Right ventricle myocardium superior (tissue), 1 donor: ENCODE measurements at regions not wholly inside any gene's neighbourhood (a gene's known extent, or its start where the extent isn't known, plus 50 kb on each side); places are given as distances from the start of the nearest gene placed in this dataset.
"Not testable (repeated sequence)": the region's sequence is repeated elsewhere in the genome, so short reads cannot be mapped to it uniquely, and the experiment has no call there.

Experiments used
- ATAC-seq: fragments of 200-7000 bp; cut with Tn5 transposase; one replicate; pipeline ENCODE4 v1.9.1; 2020; ENCODE audit warnings: mild to moderate bottlenecking; ENCODE audit not compliant: poor library complexity
- DNase-seq: peaks from one replicate; pipeline ENCODE4 v3.0.0-alpha.2; 2020
- intact Hi-C: fragments of 100-400 bp; cut with DNase I; formaldehyde crosslinking; loops from one replicate; pipeline ENCODE4 v1.11.2; 2022
- donor health status: DM: no; HTN: yes; CAD: no; lungs with severe emphysema.

DNA sequence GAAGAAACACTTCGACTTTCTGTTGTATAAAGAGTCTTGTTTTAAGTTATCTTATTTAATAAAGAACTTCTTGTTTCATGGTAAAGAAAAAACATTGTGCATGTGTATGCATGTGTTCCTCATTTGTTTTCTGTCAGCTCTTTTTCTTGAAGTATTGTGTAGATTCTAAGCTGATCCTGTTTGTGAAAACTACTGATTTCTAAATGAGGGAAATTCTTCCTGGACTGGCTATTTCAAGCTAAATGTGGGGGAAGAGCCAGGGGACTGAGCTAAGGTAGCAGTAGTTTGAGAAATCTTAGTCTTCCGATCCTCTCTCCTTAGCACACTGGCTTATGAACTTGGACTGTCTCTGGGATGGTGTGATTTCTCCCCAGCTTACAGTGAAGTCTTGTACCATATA, 56.4 kb upstream of the RBMS1 start:
- no peak for ATAC-seq
- DNase-seq, result no peak
- intact Hi-C loops, result no loop called here

DNA sequence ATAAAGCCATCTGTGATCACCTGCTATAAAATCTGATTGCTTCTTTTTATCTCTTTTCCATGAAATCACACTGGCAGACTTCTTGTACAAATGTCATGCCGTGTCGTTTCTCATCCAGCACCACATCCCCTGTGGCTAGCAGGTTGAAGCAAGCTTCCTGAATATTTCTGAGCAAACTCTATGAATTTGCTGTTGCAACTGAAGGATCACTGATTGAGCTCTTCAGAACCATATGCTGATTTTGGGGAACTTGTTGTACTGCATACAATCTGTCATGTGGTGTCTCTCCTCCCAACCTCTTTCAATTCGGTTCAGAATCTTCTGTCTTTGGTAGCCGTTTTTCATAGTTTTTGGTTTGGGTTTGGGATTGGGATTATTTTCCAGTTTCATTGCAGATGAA, 57.7 kb upstream of the RBMS1 start:
- intact Hi-C loops, result no loop called here
- ATAC-seq, result peak; percentile 60
- DNase-seq, result no peak

GRCh38 chr2:160555420-160556071, 61.9 kb upstream of the RBMS1 start:
- ATAC-seq, result no peak
- DNase-seq, result no peak
- intact Hi-C loops, result no loop called here

GRCh38 chr2:160557903-160558302, 64.3 kb upstream of the RBMS1 start:
- intact Hi-C loops, result no loop called here
- no peak for DNase-seq
- no peak for ATAC-seq

DNA sequence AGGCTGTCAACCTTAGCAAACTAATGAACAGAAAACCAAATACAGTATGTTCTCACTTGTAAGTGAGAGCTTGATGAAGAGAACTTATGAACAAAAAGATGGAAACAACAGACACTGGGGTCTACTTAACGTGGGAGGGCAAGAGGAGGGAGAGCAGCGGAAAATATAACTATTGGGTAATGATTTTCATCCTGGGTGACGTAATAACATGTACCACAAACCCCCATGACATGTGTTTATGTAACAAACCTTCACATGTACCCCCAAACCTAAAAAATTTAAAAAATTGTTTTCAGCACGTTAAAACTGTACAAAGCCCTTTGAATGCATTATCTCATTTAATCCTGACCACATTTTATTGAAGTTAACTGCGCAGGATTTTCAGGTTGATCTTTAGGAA, 64.9 kb upstream of the RBMS1 start:
- intact Hi-C loops, result no loop called here
- DNase-seq (no peak), ATAC-seq (no peak)

DNA sequence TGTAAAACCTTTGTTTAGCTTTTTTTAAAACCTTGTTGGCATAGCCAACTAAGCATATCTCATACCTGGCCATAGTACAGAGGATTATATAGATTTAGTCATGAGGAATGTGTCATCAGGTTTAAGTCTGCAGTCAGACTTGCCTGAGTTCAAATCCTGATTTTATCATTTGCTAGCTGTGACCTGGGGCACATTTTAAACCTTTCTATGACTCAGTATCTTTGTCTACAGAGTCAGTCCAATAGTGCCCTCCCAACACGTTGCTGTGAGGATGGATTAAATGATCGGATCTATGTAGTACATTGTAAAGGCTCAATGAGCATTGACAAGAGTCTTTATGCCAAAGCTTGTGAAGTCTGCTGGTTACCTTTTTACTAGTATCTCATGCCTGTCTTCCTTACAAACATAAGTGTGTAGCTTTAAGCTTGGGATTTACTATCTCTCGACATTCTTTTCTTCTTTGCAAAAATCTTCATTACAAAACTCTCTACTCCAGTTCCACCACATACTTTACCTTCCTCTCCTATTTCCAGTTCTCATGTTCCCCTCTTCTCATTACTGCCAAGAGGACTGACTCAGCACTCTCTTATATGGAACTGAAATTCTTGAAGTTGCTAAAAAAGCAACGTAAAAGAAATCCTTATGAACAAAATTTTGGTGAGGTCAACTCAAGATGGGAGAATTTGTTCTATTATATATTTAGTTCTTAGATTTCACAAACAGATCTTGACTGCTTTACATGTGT, 68.1 kb upstream of the RBMS1 start:
- peak; percentile 51 for ATAC-seq
- intact Hi-C loops, result no loop called here
- DNase-seq, result no peak

GRCh38 chr2:160562730-160563129, 69.1 kb upstream of the RBMS1 start:
- DNase-seq (no peak), ATAC-seq (no peak)
- intact Hi-C loops, result no loop called here

GRCh38 chr2:160564591-160564990, 71.0 kb upstream of the RBMS1 start:
- intact Hi-C loops, result no loop called here
- DNase-seq (no peak), ATAC-seq (no peak)

- no peak for DNase-seq
- ATAC-seq, result no peak
- intact Hi-C loops, result no loop called here
Observed at GRCh38 chr2:160565099-160565845, 71.7 kb upstream of the RBMS1 start.

- ATAC-seq (peak; percentile 60), DNase-seq (no peak)
- intact Hi-C loops, result no loop called here
Observed at GRCh38 chr2:160566717-160567116, 73.1 kb upstream of the RBMS1 start.

- intact Hi-C loops, result no loop called here
- DNase-seq (no peak), ATAC-seq (no peak)
Observed at GRCh38 chr2:160568856-160569255, 75.2 kb upstream of the RBMS1 start.

- intact Hi-C loops, result no loop called here
- DNase-seq (no peak), ATAC-seq (no peak)
Observed at GRCh38 chr2:160570376-160570775, 76.8 kb upstream of the RBMS1 start.

GRCh38 chr2:160574468-160575140, 81.0 kb upstream of the RBMS1 start:
- DNase-seq (no peak), ATAC-seq (no peak)
- intact Hi-C loops, result no loop called here

GRCh38 chr2:160575368-160575767, 81.8 kb upstream of the RBMS1 start:
- ATAC-seq (no peak), DNase-seq (no peak)
- intact Hi-C loops, result no loop called here

- intact Hi-C loops, result no loop called here
- ATAC-seq, result peak; percentile 52
- DNase-seq, result no peak
Observed at GRCh38 chr2:160576054-160576499, 82.5 kb upstream of the RBMS1 start.

DNA sequence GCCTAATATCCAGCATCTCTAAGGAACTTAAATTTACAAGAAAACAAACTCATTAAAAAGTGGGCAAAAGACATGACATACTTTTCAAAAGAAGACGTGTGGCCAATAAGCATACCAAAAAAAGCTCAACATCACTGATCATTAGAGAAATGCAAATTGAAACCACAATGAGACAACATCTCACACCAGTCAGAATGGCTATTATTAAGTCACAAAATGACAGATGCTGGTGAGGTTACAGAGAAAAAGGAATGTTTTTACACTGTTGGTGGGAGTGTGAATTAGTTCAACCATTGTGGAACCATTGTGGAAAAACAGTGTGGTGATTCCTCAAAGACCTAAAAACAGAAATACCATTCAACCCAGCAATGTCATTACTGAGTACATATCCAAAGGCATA, 83.5 kb upstream of the RBMS1 start:
- DNase-seq, ATAC-seq, intact Hi-C loops: not testable (repeated sequence)

DNA sequence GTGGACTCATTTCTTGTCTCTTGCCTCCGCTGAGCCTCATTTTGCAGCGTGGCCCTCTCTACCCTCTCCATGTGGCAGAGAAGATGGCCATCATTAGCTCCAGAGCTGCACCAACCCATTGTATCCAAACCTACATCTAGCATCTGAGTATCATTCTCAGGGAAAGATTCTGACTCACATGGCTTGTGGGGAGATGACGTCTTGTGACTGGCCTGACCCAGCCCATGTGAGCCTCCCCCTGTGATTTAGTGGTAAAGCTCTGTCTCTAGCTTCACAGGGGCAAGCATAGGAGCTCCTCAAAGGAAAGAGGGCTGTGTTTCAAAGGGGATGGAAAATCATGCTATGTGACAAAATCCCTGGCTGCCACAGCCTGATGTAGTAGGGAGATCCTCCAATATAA, 87.4 kb upstream of the RBMS1 start:
- DNase-seq, result no peak
- ATAC-seq, result no peak
- intact Hi-C loops, result no loop called here

DNA sequence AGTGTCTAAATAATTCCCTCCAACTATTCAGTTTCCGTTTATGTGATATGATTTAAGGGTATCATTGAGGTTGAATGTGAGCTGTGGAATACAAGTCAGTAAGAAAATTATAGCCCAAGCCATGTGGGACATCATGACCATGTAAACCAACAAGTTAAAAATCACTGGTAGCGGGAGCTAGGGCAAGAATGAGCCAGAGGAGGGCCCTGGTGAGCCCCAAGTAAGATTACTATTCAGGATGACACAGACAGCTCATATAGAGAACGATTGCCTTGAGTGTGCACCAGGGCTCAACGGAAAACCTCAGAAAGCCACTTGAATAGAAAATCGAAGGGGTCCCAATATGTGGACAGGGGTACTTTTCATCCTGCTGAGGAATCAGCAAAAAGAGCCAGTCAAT, 87.8 kb upstream of the RBMS1 start:
- no peak for DNase-seq
- ATAC-seq, result no peak
- intact Hi-C loops, result no loop called here

DNA sequence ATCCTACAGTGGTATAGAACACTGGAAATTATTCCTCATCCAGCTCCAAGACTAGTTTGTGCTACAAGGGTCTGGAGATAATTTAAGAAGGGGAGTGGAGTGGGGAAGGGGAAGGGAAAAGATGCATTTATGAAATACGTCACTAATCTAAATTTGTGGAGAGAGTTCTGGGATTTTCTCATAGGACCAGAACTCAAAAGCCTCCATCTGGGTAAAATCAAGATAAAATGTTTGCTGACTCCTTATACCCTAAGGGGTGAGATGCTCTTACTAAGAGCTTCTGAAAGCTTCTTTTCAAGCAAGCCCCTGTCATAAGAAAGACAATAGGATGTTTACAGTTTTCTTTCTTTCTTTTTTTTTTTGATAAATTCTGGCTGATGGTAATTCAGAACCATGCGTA, 88.5 kb upstream of the RBMS1 start:
- ATAC-seq (no peak), DNase-seq (no peak)
- intact Hi-C loops, result no loop called here
